H1 (cell line): ENCODE measurements at regions not wholly inside any gene's neighbourhood (a gene's known extent, or its start where the extent isn't known, plus 50 kb on each side); places are given as distances from the start of the nearest gene placed in this dataset.

Source experiments
- CTCF ChIA-PET: fragments of 300-600 bp; sonication (Branson Sonifier 250); formaldehyde crosslinking; loops from one replicate; lab custom pipeline; 2021; ENCODE audit not compliant: partially characterized antibody; lab: Charles Lee
- POLR2A ChIA-PET: fragments of 300-600 bp; sonication (Branson Sonifier 250); formaldehyde crosslinking; loops from one replicate; lab custom pipeline; 2021; ENCODE audit warnings: inconsistent platforms; ENCODE audit not compliant: partially characterized antibody; lab: Charles Lee
- DNase-seq, 2 experiments: peaks; one replicate each; pipeline versions ENCODE4 v3.0.0 to v3.0.0-alpha.2; 2010 to 2022; ENCODE audit warnings: low spot score in 2 of 2, low read depth in 1 of 2, mixed read lengths in 1 of 2
- FAIRE-seq: peaks from 2 replicates; lab custom pipeline; 2011; peaks lifted over from hg19 to GRCh38; lab: Jason Lieb, UNC
- H2AFZ ChIP-seq: 2 replicates; pipeline ENCODE4 v1.8.1; 2012; ENCODE audit warnings: low read length, inconsistent platforms
- H2AK5ac ChIP-seq: 2 replicates; pipeline ENCODE4 v1.6.1; 2013; ENCODE audit warnings: low read depth, low read length
- H2BK120ac ChIP-seq: replicated peaks from 2 replicates; pipeline ENCODE3; 2013; ENCODE audit warnings: low read depth, low read length, inconsistent platforms
- H2BK12ac ChIP-seq: 2 replicates; pipeline ENCODE4 v1.6.1; 2013; ENCODE audit warnings: low read depth, low read length
- H2BK15ac ChIP-seq: 2 replicates; pipeline ENCODE4 v1.6.1; 2013; ENCODE audit warnings: low read length
- H2BK20ac ChIP-seq: 2 replicates; pipeline ENCODE4 v1.6.1; 2013; ENCODE audit warnings: low read length
- H2BK5ac ChIP-seq: 2 replicates; pipeline ENCODE4 v1.6.1; 2013; ENCODE audit warnings: low read depth, low read length
- H3K14ac ChIP-seq: 2 replicates; pipeline ENCODE4 v1.6.1; 2013; ENCODE audit warnings: inconsistent platforms; ENCODE audit not compliant: insufficient read length
- H3K18ac ChIP-seq: 2 replicates; pipeline ENCODE4 v1.6.1; 2013; ENCODE audit warnings: low read length; ENCODE audit errors: extremely low read depth
- H3K23ac ChIP-seq: 2 replicates; pipeline ENCODE4 v1.6.1; 2013; ENCODE audit warnings: inconsistent platforms; ENCODE audit not compliant: insufficient read length
- H3K23me2 ChIP-seq: 2 replicates; pipeline ENCODE4 v1.6.1; 2013; ENCODE audit warnings: low read depth, low read length
- H3K27ac ChIP-seq: 2 replicates; pipeline ENCODE4 v1.6.1; 2011; ENCODE audit warnings: low read depth, low read length, inconsistent platforms
- H3K27me3 ChIP-seq, 4 experiments: replicated peaks in 1 of 4; 1 replicate in 1 of 4; 2 replicates in 3 of 4; pipeline versions ENCODE4 v1.6.1 to v1.8.1; 2011 to 2013; ENCODE audit warnings: low read length in 3 of 4, mild to moderate bottlenecking in 3 of 4, inconsistent platforms in 2 of 4, mixed read lengths in 2 of 4, moderate library complexity in 1 of 4; ENCODE audit not compliant: control insufficient read depth in 3 of 4, insufficient read depth in 3 of 4; ENCODE audit errors: extremely low read depth in 1 of 4
- H3K36me3 ChIP-seq, 4 experiments: 2 replicates each; pipeline versions ENCODE4 v1.6.1 to v1.8.1; 2011 to 2013; ENCODE audit warnings: mild to moderate bottlenecking in 4 of 4, low read length in 3 of 4, moderate library complexity in 2 of 4, control low read depth in 1 of 4, inconsistent platforms in 1 of 4; ENCODE audit not compliant: insufficient read depth in 4 of 4, control insufficient read depth in 2 of 4
- H3K4ac ChIP-seq: replicated peaks from 2 replicates; pipeline ENCODE3; 2013; ENCODE audit warnings: low read length, low read depth, mixed read lengths, inconsistent platforms; ENCODE audit not compliant: insufficient read length
- H3K4me1 ChIP-seq, 4 experiments: replicated peaks in 1 of 4; 1 replicate in 1 of 4; 2 replicates in 3 of 4; pipeline versions ENCODE4 v1.6.1 to v1.8.1; 2011 to 2013; ENCODE audit warnings: low read length in 3 of 4, inconsistent platforms in 2 of 4, mixed read lengths in 1 of 4; ENCODE audit not compliant: insufficient read depth in 4 of 4, control insufficient read depth in 3 of 4
- H3K4me2 ChIP-seq, 2 experiments: 2 replicates each; pipeline versions ENCODE4 v1.6.1 to v1.8.1; 2011 to 2013; ENCODE audit warnings: low read depth in 2 of 2, low read length in 2 of 2, control low read depth in 1 of 2, inconsistent platforms in 1 of 2, mild to moderate bottlenecking in 1 of 2; ENCODE audit not compliant: insufficient read depth in 1 of 2
- H3K4me3 ChIP-seq, 4 experiments: fragments of 200-600, 300-600 bp in 1 of 4; sonication (generic), shearing (Covaris generic), sonication (Bioruptor Twin) in 1 of 4; 2 replicates each; pipeline versions ENCODE4 v1.5.1 to v1.8.1; 2011 to 2016; ENCODE audit warnings: low read length in 4 of 4, low read depth in 3 of 4, control low read depth in 2 of 4, inconsistent platforms in 2 of 4, mild to moderate bottlenecking in 2 of 4, mixed read lengths in 1 of 4, moderate library complexity in 1 of 4; ENCODE audit not compliant: insufficient read depth in 2 of 4; ENCODE audit errors: extremely low read depth in 1 of 4
- H3K56ac ChIP-seq: replicated peaks from 2 replicates; pipeline ENCODE3; 2013; ENCODE audit warnings: low read depth, mild to moderate bottlenecking, mixed read lengths, low read length, inconsistent platforms; ENCODE audit not compliant: insufficient read length
- H3K79me1 ChIP-seq: 2 replicates; pipeline ENCODE4 v1.6.1; 2013; ENCODE audit warnings: low read depth, low read length, control low read depth
- H3K79me2 ChIP-seq, 2 experiments: 2 replicates each; pipeline versions ENCODE4 v1.6.1 to v1.8.1; 2012 to 2013; ENCODE audit warnings: low read length in 2 of 2, mild to moderate bottlenecking in 2 of 2, inconsistent platforms in 1 of 2; ENCODE audit not compliant: insufficient read depth in 2 of 2, control insufficient read depth in 1 of 2
- H3K9ac ChIP-seq, 4 experiments: replicated peaks in 1 of 4; 1 replicate in 1 of 4; 2 replicates in 3 of 4; pipeline versions ENCODE4 v1.6.1 to v1.8.1; 2011 to 2013; ENCODE audit warnings: low read depth in 3 of 4, low read length in 3 of 4, control low read depth in 2 of 4, mild to moderate bottlenecking in 2 of 4, moderate library complexity in 2 of 4, inconsistent platforms in 1 of 4; ENCODE audit errors: extremely low read depth in 1 of 4
- H3K9me3 ChIP-seq, 2 experiments: 2 replicates each; pipeline versions ENCODE4 v1.6.1 to v1.8.1; 2012 to 2013; ENCODE audit warnings: mild to moderate bottlenecking in 2 of 2, moderate library complexity in 2 of 2, control low read depth in 1 of 2, inconsistent platforms in 1 of 2, low read depth in 1 of 2, low read length in 1 of 2, mixed read lengths in 1 of 2; ENCODE audit not compliant: insufficient read depth in 2 of 2
- H4K20me1 ChIP-seq, 2 experiments: replicated peaks in 1 of 2; 2 replicates each; pipeline versions ENCODE3 to v1.8.1; 2011 to 2013; ENCODE audit warnings: inconsistent platforms in 2 of 2, low read length in 2 of 2, mild to moderate bottlenecking in 1 of 2; ENCODE audit not compliant: insufficient read depth in 2 of 2, control insufficient read depth in 1 of 2
- H4K5ac ChIP-seq: 2 replicates; pipeline ENCODE4 v1.6.1; 2013; ENCODE audit warnings: low read length, low read depth, mixed read lengths, inconsistent platforms; ENCODE audit not compliant: insufficient read length
- H4K8ac ChIP-seq: 2 replicates; pipeline ENCODE4 v1.8.0; 2013; ENCODE audit warnings: mild to moderate bottlenecking, moderate library complexity, low read length, inconsistent platforms; ENCODE audit not compliant: insufficient read depth; ENCODE audit errors: extremely low read depth
- H4K91ac ChIP-seq: replicated peaks from 2 replicates; pipeline ENCODE3; 2013; ENCODE audit warnings: low read length, mixed read lengths, inconsistent platforms; ENCODE audit not compliant: insufficient read length
- BACH1 ChIP-seq: IDR thresholded peaks from 2 replicates; pipeline ENCODE4 v1.6.1; 2012; ENCODE audit warnings: low read length, improper control_type of control experiment
- CBX5 ChIP-seq: fragments of 300-800, 300-1000 bp; sonication (generic); IDR thresholded peaks from 2 replicates; pipeline ENCODE4 v1.7.1; 2016; ENCODE audit warnings: antibody characterized with exemption, low read length, low read depth
- CHD2 ChIP-seq: IDR thresholded peaks from 2 replicates; pipeline ENCODE4 v1.6.1; 2012; ENCODE audit warnings: low read length, improper control_type of control experiment
- CREB1 ChIP-seq: IDR thresholded peaks from 2 replicates; pipeline ENCODE4 v1.6.1; 2012; ENCODE audit warnings: inconsistent platforms
- CTBP2 ChIP-seq: IDR thresholded peaks from 2 replicates; pipeline ENCODE4 v1.7.0; 2011; ENCODE audit warnings: borderline replicate concordance, mild to moderate bottlenecking, moderate library complexity, mixed read lengths, low read length; ENCODE audit not compliant: insufficient read depth, insufficient read length
- EGR1 ChIP-seq: IDR thresholded peaks from 2 replicates; pipeline ENCODE4 v1.6.1; 2011; ENCODE audit warnings: low read depth, low read length, borderline replicate concordance
- EZH2 ChIP-seq: fragments of 200-600 bp; sonication (generic); IDR thresholded peaks from 2 replicates; pipeline ENCODE4 v1.7.1; 2012; ENCODE audit warnings: low read depth, mild to moderate bottlenecking, moderate library complexity, low read length, inconsistent platforms; ENCODE audit not compliant: severe bottlenecking
- FOSL1 ChIP-seq: IDR thresholded peaks from 2 replicates; pipeline ENCODE4 v1.6.1; 2011; ENCODE audit warnings: mild to moderate bottlenecking, low read depth, low read length, moderate library complexity; ENCODE audit not compliant: insufficient read depth
- NANOG ChIP-seq: IDR thresholded peaks from 2 replicates; pipeline ENCODE4 v1.6.1; 2011; ENCODE audit warnings: low read length, low read depth, mild to moderate bottlenecking, inconsistent platforms; ENCODE audit not compliant: insufficient read depth, poor library complexity, severe bottlenecking
- RAD21 ChIP-seq, 2 experiments: IDR thresholded peaks in 1 of 2; conservative IDR thresholded peaks in 1 of 2; 2 replicates each; pipeline ENCODE4 v1.6.1; 2011; ENCODE audit warnings: low read depth in 2 of 2, low read length in 2 of 2, improper control_type of control experiment in 1 of 2, inconsistent platforms in 1 of 2, mild to moderate bottlenecking in 1 of 2, moderate library complexity in 1 of 2
- SIRT6 ChIP-seq: IDR thresholded peaks from one replicate; pipeline ENCODE4 v1.7.1; 2012; ENCODE audit warnings: low read length, inconsistent platforms
- WGBS, 2 experiments: shearing (Covaris generic) in 1 of 2; methylation state at CpG; one replicate each; pipeline versions ENCODE4 v1.1.6 to v1.1.7; 2013 to 2015; ENCODE audit warnings: low lambda C conversion rate in 2 of 2, mixed read lengths in 2 of 2, inconsistent platforms in 1 of 2, low coverage in 1 of 2, missing lambda C conversion rate in 1 of 2; ENCODE audit not compliant: insufficient replicate concordance in 2 of 2, insufficient coverage in 1 of 2, insufficient read length in 1 of 2; ENCODE audit errors: extremely low coverage in 1 of 2, missing lambda C conversion rate in 1 of 2; 5-methylcytosine and 5-hydroxymethylcytosine counted together
- TF ChIP-seq, protein P1 (sequence below), 3 experiments: IDR thresholded peaks; 1 replicate in 2 of 3; 2 replicates in 1 of 3; pipeline versions ENCODE4 v1.5.1 to v1.6.1; 2011; ENCODE audit warnings: low read length in 3 of 3, mild to moderate bottlenecking in 3 of 3, inconsistent platforms in 2 of 3, low read depth in 1 of 3, moderate library complexity in 1 of 3; ENCODE audit not compliant: insufficient read depth in 1 of 3; ENCODE audit errors: control extremely low read depth in 1 of 3

DNA sequence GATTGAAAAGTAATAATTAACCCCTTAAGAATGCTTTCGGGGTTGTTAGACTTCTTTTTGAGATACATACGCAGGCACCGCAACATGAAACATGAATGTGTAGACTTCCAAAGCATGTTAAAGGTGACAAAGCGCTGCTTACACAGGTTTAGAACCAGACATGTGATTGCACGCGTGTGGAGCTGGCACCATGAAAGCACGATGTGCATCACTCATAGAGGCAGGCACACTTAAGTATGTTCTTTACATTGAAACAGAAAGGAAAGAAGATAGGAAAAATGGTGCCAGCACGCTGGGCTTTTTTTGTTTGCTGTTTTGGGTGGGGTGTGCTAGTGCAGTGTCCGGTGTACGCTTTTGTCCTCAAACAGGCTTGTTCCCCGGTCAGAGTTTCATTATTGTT lies 83.6 kb upstream of the PPARA start:
- Histone ChIP-seq H4K5ac (no peak overlapping the region), H4K20me1 (no peaks in the 10 kb centered on the region), H2AFZ (no peak overlapping the region), H3K36me3 (no peaks in the 10 kb centered on the region; a peak in 1 of 8 replicates), H3K14ac (no peak overlapping the region), H2BK20ac (no peak overlapping the region), H3K79me1 (no peaks in the 10 kb centered on the region), H3K27me3 (peaks cover 3 to 59% (median 38%) of the 10 kb centered on the region in 4 experiments), H2BK120ac (no peak overlapping the region), H3K56ac (no peak overlapping the region), H2BK15ac (peak overlapping the region; percentile 75; the same call in 1 of the 2 replicates), H3K4me1 (peaks cover 3 to 11% (median 7%) of the 10 kb centered on the region in 4 experiments; a peak in 4 of 7 replicates), H3K9ac (no peak overlapping the region), H4K91ac (no peak overlapping the region), H3K4me2 (no peak overlapping the region), H3K27ac (no peak overlapping the region), H3K4me3 (no peak overlapping the region), H2AK5ac (no peak overlapping the region), H3K23ac (no peak overlapping the region), H4K8ac (no peak overlapping the region), H3K79me2 (no peaks in the 10 kb centered on the region), H3K18ac (no peak overlapping the region), H3K9me3 (no peaks in the 10 kb centered on the region), H3K23me2 (peaks cover 9% of the 10 kb centered on the region; the same call in 1 of the 2 replicates), H2BK12ac (no peak overlapping the region), H2BK5ac (no peak overlapping the region), H3K4ac (no peak overlapping the region)
- no peak for FAIRE-seq
- DNase-seq, result no peak
- POLR2A ChIA-PET, result no interaction called here
- TF ChIP-seq CREB1 (no peak), CHD2 (no peak), FOSL1 (no peak), RAD21 (IDR thresholded peaks at IDR 0.05 in 1 of 2, conservative IDR thresholded peaks at IDR 0.05 in 1 of 2; ENCODE audit: low read depth in 2 of 2, low read length in 2 of 2) (no peak), EZH2 (no peak), SIRT6 (no peak), EGR1 (no peak), BACH1 (no peak), CBX5 (no peak), CTBP2 (no peak), NANOG (no peak)
- TF ChIP-seq, protein P1, sequence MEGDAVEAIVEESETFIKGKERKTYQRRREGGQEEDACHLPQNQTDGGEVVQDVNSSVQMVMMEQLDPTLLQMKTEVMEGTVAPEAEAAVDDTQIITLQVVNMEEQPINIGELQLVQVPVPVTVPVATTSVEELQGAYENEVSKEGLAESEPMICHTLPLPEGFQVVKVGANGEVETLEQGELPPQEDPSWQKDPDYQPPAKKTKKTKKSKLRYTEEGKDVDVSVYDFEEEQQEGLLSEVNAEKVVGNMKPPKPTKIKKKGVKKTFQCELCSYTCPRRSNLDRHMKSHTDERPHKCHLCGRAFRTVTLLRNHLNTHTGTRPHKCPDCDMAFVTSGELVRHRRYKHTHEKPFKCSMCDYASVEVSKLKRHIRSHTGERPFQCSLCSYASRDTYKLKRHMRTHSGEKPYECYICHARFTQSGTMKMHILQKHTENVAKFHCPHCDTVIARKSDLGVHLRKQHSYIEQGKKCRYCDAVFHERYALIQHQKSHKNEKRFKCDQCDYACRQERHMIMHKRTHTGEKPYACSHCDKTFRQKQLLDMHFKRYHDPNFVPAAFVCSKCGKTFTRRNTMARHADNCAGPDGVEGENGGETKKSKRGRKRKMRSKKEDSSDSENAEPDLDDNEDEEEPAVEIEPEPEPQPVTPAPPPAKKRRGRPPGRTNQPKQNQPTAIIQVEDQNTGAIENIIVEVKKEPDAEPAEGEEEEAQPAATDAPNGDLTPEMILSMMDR (IDR thresholded peaks at IDR 0.05; ENCODE audit: control extremely low read depth in 1 of 3, insufficient read depth in 1 of 3, low read depth in 1 of 3, low read length in 3 of 3), result no peak
- 95% methylated on average over 11 of the region's 11 CpGs; no CpG with 5 or more reads in 1 of the 2 experiments for WGBS, 2 experiments
- CTCF ChIA-PET, result no interaction called here
